DND-41 (cell line): ENCODE measurements at regions not wholly inside any gene's neighbourhood (a gene's known extent, or its start where the extent isn't known, plus 50 kb on each side); places are given as distances from the start of the nearest gene placed in this dataset.

Source experiments
- ATAC-seq: fragments of 200-7000 bp; cut with Tn5 transposase; 3 replicates; pipeline ENCODE4 v1.9.1; 2021; ENCODE audit warnings: low read depth; ENCODE audit not compliant: insufficient read depth
- DNase-seq: peaks from one replicate; pipeline ENCODE4 v3.0.0-alpha.2; 2020
- H2AFZ ChIP-seq: 2 replicates; pipeline ENCODE4 v1.6.0; 2012; ENCODE audit warnings: low read depth, low read length
- H3K27ac ChIP-seq: 2 replicates; pipeline ENCODE4 v1.5.1; 2012; ENCODE audit warnings: low read length, inconsistent platforms
- H3K27me3 ChIP-seq: fragments of 200-600 bp; sonication (generic); 2 replicates; pipeline ENCODE4 v1.6.0; 2012; ENCODE audit warnings: low read length, mild to moderate bottlenecking, inconsistent platforms; ENCODE audit not compliant: insufficient read depth, poor library complexity
- H3K36me3 ChIP-seq: 2 replicates; pipeline ENCODE4 v1.5.1; 2012; ENCODE audit warnings: low read length, inconsistent platforms; ENCODE audit not compliant: insufficient read depth
- H3K4me1 ChIP-seq: 2 replicates; pipeline ENCODE4 v1.5.1; 2012; ENCODE audit warnings: mild to moderate bottlenecking, low read length; ENCODE audit not compliant: insufficient read depth
- H3K4me2 ChIP-seq: 2 replicates; pipeline ENCODE4 v1.6.0; 2012; ENCODE audit warnings: mild to moderate bottlenecking, moderate library complexity, low read length, inconsistent platforms; ENCODE audit not compliant: insufficient read depth
- H3K4me3 ChIP-seq, 2 experiments: fragments of 200-600 bp in 1 of 2; shearing (Covaris generic) in 1 of 2; 2 replicates each; pipeline ENCODE4 v1.5.1; 2012 to 2016; ENCODE audit warnings: inconsistent platforms in 2 of 2, low read length in 2 of 2, mild to moderate bottlenecking in 2 of 2, low read depth in 1 of 2, moderate library complexity in 1 of 2
- H3K79me2 ChIP-seq: 2 replicates; pipeline ENCODE4 v1.6.0; 2012; ENCODE audit warnings: low read length, inconsistent platforms; ENCODE audit not compliant: insufficient read depth
- H3K9ac ChIP-seq: 2 replicates; pipeline ENCODE4 v1.6.0; 2012; ENCODE audit warnings: low read depth, mild to moderate bottlenecking, inconsistent platforms, low read length, moderate library complexity
- H3K9me3 ChIP-seq: 2 replicates; pipeline ENCODE4 v1.5.1; 2012; ENCODE audit warnings: low read length, moderate library complexity, mild to moderate bottlenecking, inconsistent platforms; ENCODE audit not compliant: insufficient read depth, severe bottlenecking
- H4K20me1 ChIP-seq: 2 replicates; pipeline ENCODE4 v1.6.0; 2012; ENCODE audit warnings: low read length; ENCODE audit not compliant: insufficient read depth
- EZH2 ChIP-seq: IDR thresholded peaks from 3 replicates; pipeline ENCODE4 v1.6.1; 2012; ENCODE audit warnings: borderline replicate concordance, low read depth, mild to moderate bottlenecking, moderate library complexity, low read length, inconsistent platforms; ENCODE audit not compliant: severe bottlenecking
- TF ChIP-seq, protein P1 (sequence below): IDR thresholded peaks from 2 replicates; pipeline ENCODE4 v1.5.1; 2012; ENCODE audit warnings: borderline replicate concordance, low read length, moderate library complexity, mild to moderate bottlenecking; ENCODE audit not compliant: poor library complexity, severe bottlenecking; ENCODE audit errors: extremely low read depth

DNA sequence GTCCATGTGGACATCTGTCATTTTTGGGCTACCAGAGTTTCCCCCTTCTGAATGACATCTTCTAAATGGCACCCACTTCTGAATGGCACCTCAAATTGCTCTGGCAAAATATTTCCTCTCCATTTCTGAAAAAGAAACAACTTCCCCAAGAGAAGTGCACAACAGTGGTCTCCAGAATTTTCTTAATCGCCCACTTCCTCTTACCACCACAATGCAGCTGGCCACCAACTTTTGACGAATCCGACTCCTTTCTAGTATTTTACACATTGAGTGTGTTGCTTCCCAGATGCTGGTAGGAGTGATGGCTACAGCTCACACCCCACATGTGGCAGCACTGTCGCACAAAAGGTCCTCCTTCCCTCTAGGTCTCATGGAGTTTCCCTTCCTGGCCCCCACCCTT, 216.1 kb downstream of the FOXA2 start:
- no peak overlapping the region for H3K4me2 ChIP-seq
- DNase-seq, result no peak

DNA sequence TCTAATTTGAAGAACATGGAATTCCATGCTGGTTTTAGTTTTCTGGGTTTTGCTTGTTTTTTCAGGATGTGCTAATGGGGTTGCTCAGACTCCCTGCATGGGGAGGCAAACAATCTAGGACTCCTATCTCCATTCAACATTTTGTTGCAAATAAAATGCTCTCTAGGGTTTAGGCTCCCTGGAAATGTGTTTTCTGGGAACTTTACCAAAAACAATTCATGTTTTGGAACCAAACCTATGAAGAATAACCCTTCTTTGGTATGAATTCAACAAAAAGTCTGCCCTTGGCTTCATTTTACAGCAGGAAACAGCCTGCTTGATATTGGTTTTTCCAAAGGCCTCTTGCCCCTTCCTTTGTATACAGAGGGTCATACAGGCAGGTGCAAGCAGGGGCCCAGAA, 217.7 kb downstream of the FOXA2 start:
- H3K79me2 ChIP-seq, result no peaks in the 10 kb centered on the region
- peaks cover 24% of the 10 kb centered on the region for H3K27me3 ChIP-seq
- no peak overlapping the region for H3K27ac ChIP-seq
- no peak overlapping the region for H2AFZ ChIP-seq
- H4K20me1 ChIP-seq, result no peaks in the 10 kb centered on the region
- no peaks in the 10 kb centered on the region for H3K36me3 ChIP-seq
- no peak for TF ChIP-seq EZH2
- TF ChIP-seq, protein P1, sequence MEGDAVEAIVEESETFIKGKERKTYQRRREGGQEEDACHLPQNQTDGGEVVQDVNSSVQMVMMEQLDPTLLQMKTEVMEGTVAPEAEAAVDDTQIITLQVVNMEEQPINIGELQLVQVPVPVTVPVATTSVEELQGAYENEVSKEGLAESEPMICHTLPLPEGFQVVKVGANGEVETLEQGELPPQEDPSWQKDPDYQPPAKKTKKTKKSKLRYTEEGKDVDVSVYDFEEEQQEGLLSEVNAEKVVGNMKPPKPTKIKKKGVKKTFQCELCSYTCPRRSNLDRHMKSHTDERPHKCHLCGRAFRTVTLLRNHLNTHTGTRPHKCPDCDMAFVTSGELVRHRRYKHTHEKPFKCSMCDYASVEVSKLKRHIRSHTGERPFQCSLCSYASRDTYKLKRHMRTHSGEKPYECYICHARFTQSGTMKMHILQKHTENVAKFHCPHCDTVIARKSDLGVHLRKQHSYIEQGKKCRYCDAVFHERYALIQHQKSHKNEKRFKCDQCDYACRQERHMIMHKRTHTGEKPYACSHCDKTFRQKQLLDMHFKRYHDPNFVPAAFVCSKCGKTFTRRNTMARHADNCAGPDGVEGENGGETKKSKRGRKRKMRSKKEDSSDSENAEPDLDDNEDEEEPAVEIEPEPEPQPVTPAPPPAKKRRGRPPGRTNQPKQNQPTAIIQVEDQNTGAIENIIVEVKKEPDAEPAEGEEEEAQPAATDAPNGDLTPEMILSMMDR, result no peak
- H3K9me3 ChIP-seq, result peaks cover 2% of the 10 kb centered on the region
- peaks cover 4% of the 10 kb centered on the region for H3K4me1 ChIP-seq
- no peak overlapping the region for H3K4me3 ChIP-seq
- no peak for DNase-seq
- H3K4me2 ChIP-seq, result no peak overlapping the region
- ATAC-seq, result no peak
- H3K9ac ChIP-seq, result no peak overlapping the region

More for the DNA sequence above, 216.1 kb downstream of the FOXA2 start:
- peaks cover 6% of the 10 kb centered on the region for H3K4me1 ChIP-seq
- no peak overlapping the region for H2AFZ ChIP-seq
- no peak overlapping the region for H3K4me3 ChIP-seq
- no peak for ATAC-seq
- no peak overlapping the region for H3K27ac ChIP-seq
- no peaks in the 10 kb centered on the region for H3K36me3 ChIP-seq
- H4K20me1 ChIP-seq, result no peaks in the 10 kb centered on the region
- H3K9ac ChIP-seq, result no peak overlapping the region
- no peaks in the 10 kb centered on the region for H3K79me2 ChIP-seq
- TF ChIP-seq, protein P1, result no peak
- TF ChIP-seq EZH2, result no peak
- H3K27me3 ChIP-seq, result peaks cover 26% of the 10 kb centered on the region
- no peaks in the 10 kb centered on the region for H3K9me3 ChIP-seq

GRCh38 chr20:22354647-22355046, 229.7 kb downstream of the FOXA2 start:
- Histone ChIP-seq H2AFZ (no peak overlapping the region), H3K4me2 (no peak overlapping the region), H3K4me3 (no peak overlapping the region), H3K9me3 (no peaks in the 10 kb centered on the region), H3K79me2 (no peaks in the 10 kb centered on the region), H3K27ac (no peak overlapping the region), H4K20me1 (no peaks in the 10 kb centered on the region), H3K9ac (no peak overlapping the region), H3K27me3 (peaks cover 12% of the 10 kb centered on the region), H3K4me1 (no peaks in the 10 kb centered on the region), H3K36me3 (no peaks in the 10 kb centered on the region)
- no peak for DNase-seq
- TF ChIP-seq, protein P1, result no peak
- no peak for ATAC-seq

- DNase-seq (no peak), ATAC-seq (no peak)
- H3K9ac ChIP-seq, result no peak overlapping the region
- H3K9me3 ChIP-seq, result no peaks in the 10 kb centered on the region
- H3K4me2 ChIP-seq, result no peak overlapping the region
- no peak overlapping the region for H2AFZ ChIP-seq
- H3K4me1 ChIP-seq, result no peaks in the 10 kb centered on the region
- H3K27me3 ChIP-seq, result peaks cover 17% of the 10 kb centered on the region
- no peak overlapping the region for H3K27ac ChIP-seq
- no peaks in the 10 kb centered on the region for H3K36me3 ChIP-seq
- no peak overlapping the region for H3K4me3 ChIP-seq
- H3K79me2 ChIP-seq, result no peaks in the 10 kb centered on the region
- no peak for TF ChIP-seq EZH2
- TF ChIP-seq, protein P1, result no peak
- H4K20me1 ChIP-seq, result no peaks in the 10 kb centered on the region
These were observed 230.8 kb downstream of the FOXA2 start for GRCh38 chr20:22353586-22353985.
